ENCODE measurements at regions not wholly inside any gene's neighbourhood (a gene's known extent, or its start where the extent isn't known, plus 50 kb on each side); places are given as distances from the start of the nearest gene placed in this dataset.

DNA sequence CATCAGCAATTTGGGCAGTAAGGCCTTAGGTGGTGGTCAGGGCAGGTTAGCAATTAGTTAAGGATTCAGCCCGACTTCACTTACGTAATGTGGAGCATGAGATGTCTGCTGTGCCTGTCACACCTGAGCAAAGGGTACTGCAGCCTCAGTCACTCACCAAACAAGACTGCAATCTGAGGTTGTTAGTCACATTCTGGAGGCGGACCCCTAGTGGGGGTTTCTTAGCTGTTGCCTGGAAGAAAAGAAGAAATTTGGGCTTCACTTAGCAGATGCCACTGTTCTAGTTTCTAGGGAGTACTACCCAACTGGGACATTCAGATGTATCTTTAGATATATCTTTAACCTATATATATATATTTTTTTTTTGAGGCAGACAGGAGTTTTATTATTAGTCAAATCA lies 529.9 kb downstream of the SLC4A3 start (continued):
- TF ChIP-seq, protein P1, sequence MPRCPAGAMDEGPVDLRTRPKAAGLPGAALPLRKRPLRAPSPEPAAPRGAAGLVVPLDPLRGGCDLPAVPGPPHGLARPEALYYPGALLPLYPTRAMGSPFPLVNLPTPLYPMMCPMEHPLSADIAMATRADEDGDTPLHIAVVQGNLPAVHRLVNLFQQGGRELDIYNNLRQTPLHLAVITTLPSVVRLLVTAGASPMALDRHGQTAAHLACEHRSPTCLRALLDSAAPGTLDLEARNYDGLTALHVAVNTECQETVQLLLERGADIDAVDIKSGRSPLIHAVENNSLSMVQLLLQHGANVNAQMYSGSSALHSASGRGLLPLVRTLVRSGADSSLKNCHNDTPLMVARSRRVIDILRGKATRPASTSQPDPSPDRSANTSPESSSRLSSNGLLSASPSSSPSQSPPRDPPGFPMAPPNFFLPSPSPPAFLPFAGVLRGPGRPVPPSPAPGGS (CRISPR knock-in tag; IDR thresholded peaks at IDR 0.05) = no peak
- TF ChIP-seq ZFP37 (CRISPR knock-in tag; IDR thresholded peaks at IDR 0.05; ENCODE audit: borderline replicate concordance) (no peak), MYNN (CRISPR knock-in tag; IDR thresholded peaks at IDR 0.05; ENCODE audit: low read depth) (no peak), SRY (CRISPR knock-in tag; IDR thresholded peaks at IDR 0.05) (no peak), AKAP8 (CRISPR knock-in tag; IDR thresholded peaks at IDR 0.05) (no peak)
- TF ChIP-seq, protein P2, sequence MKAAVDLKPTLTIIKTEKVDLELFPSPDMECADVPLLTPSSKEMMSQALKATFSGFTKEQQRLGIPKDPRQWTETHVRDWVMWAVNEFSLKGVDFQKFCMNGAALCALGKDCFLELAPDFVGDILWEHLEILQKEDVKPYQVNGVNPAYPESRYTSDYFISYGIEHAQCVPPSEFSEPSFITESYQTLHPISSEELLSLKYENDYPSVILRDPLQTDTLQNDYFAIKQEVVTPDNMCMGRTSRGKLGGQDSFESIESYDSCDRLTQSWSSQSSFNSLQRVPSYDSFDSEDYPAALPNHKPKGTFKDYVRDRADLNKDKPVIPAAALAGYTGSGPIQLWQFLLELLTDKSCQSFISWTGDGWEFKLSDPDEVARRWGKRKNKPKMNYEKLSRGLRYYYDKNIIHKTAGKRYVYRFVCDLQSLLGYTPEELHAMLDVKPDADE (CRISPR knock-in tag; IDR thresholded peaks at IDR 0.05) = no peak

DNA sequence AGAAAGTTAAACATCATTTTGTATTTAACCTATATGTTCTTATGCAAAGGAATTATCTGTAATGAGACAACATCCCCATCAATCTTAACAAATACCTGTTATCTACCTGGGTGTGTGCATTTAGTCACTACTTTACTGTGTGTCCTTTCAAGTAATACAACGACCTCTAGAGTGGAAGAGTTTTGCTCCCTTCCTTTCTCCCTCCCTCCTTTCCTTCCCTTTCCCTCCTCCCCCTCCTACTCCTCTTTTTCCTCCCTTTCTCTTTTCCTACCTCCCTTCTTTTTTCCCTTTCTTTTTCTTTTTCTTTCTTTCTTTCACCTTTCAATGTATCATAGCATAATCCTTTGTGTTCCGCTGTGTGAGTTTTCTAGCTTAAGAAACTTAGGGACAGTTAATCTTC lies 532.3 kb downstream of the SLC4A3 start:
- ChIA-PET POLR2A (no interaction called here), CTCF (ENCODE audit: low intra/inter-chr PET ratio, low total read pairs) (no interaction called here)
- no peak for FAIRE-seq

More for the DNA sequence above, 532.3 kb downstream of the SLC4A3 start:
- H4K20me1 ChIP-seq (ENCODE audit: insufficient read depth, low read length) = no peaks in the 10 kb centered on the region
- H3K4me1 ChIP-seq (ENCODE audit: insufficient read depth, low read length) = no peaks in the 10 kb centered on the region
- H3K27ac ChIP-seq (ENCODE audit: extremely low read length, insufficient read depth, low read length) = no peak overlapping the region
- in situ Hi-C loops (cut with HindIII; ENCODE audit: extremely low pct_ligation_motif_present, low pct_unique_long_range_greater_than_20kb) (loop anchor here (25.0 kb wide), 1 partner anchor 1403 kb away; the partner anchor contains the start of gene EPHA4), intact Hi-C loops (cut with micrococcal nuclease; ENCODE audit: unreplicated experiment) (no loop called here)
- no peak overlapping the region for H3K4me2 ChIP-seq (ENCODE audit: low read depth, low read length)
- ATAC-seq = no peak
- no peak for DNase-seq (ENCODE audit: low spot score)
- no peak overlapping the region for H3K4me3 ChIP-seq (replicated peaks in 1 of 3; ENCODE audit: insufficient read depth in 1 of 3, low read depth in 2 of 3, low read length in 3 of 3)
- no peaks in the 10 kb centered on the region for H3K27me3 ChIP-seq (ENCODE audit: control insufficient read depth in 1 of 2, insufficient read depth in 2 of 2, low read length in 2 of 2)
- 40% methylated on average over 2 of the region's 2 CpGs for WGBS (ENCODE audit: low lambda C conversion rate)
- H2AFZ ChIP-seq (ENCODE audit: low read length) = no peak overlapping the region
- no peaks in the 10 kb centered on the region for H3K36me3 ChIP-seq (replicated peaks in 1 of 2; ENCODE audit: control insufficient read depth in 1 of 2, insufficient read depth in 2 of 2, low read length in 2 of 2)
- no peaks in the 10 kb centered on the region for H3K79me2 ChIP-seq (ENCODE audit: insufficient read depth, low read length)
- no TSS peak for BruUV-seq (replicated peaks)
- no peaks in the 10 kb centered on the region for H3K9me3 ChIP-seq (ENCODE audit: low read length)
- no peak for TF ChIP-seq ZNF747 (CRISPR knock-in tag; IDR thresholded peaks at IDR 0.05; ENCODE audit: borderline replicate concordance)
- no peak for TF ChIP-seq ZBTB7A (CRISPR knock-in tag; IDR thresholded peaks at IDR 0.05)
- TF ChIP-seq RNF2 (conservative IDR thresholded peaks at IDR 0.05; ENCODE audit: low read depth) = no peak
- peak; percentile 65 for TF ChIP-seq PCBP2 (optimal IDR thresholded peaks at IDR 0.05; ENCODE audit: low read depth, low read length, poor library complexity, severe bottlenecking)
- TF ChIP-seq MED13 (CRISPR knock-in tag; IDR thresholded peaks at IDR 0.05) = no peak
- no peak for TF ChIP-seq NCOA5 (CRISPR knock-in tag; IDR thresholded peaks at IDR 0.05)
- peak; percentile 76 for TF ChIP-seq HNRNPK (IDR thresholded peaks at IDR 0.05; ENCODE audit: low read depth, low read length, poor library complexity, severe bottlenecking)
- no peak for TF ChIP-seq FOSL2 (CRISPR knock-in tag; IDR thresholded peaks at IDR 0.05)
- TF ChIP-seq MAF1 (CRISPR knock-in tag; IDR thresholded peaks at IDR 0.05; ENCODE audit: borderline replicate concordance) = no peak
- TF ChIP-seq MATR3 (CRISPR knock-in tag; IDR thresholded peaks at IDR 0.05) = no peak
- TF ChIP-seq KDM6A (CRISPR knock-in tag; IDR thresholded peaks at IDR 0.05; ENCODE audit: low read depth) = no peak
- no peak for TF ChIP-seq ZNF766 (CRISPR knock-in tag; IDR thresholded peaks at IDR 0.05; ENCODE audit: borderline replicate concordance)
- no peak overlapping the region for H3K9ac ChIP-seq (ENCODE audit: insufficient read depth, low read depth, low read length)
